GM19240 (cell line): ENCODE measurements at regions not wholly inside any gene's neighbourhood (a gene's known extent, or its start where the extent isn't known, plus 50 kb on each side); places are given as distances from the start of the nearest gene placed in this dataset.

ENCODE experiments used
- DNase-seq: peaks from one replicate; pipeline ENCODE4 v3.0.0; 2011; ENCODE audit warnings: low spot score; ENCODE audit not compliant: insufficient read length

GRCh38 chr2:71872466-71873051, 275.1 kb downstream of the CYP26B1 start:
- DNase-seq: no peak

- DNase-seq: no peak
These were observed 282.2 kb downstream of the CYP26B1 start for GRCh38 chr2:71865391-71865965.

GRCh38 chr2:71864085-71864484, 283.6 kb downstream of the CYP26B1 start:
- DNase-seq: no peak

GRCh38 chr2:71863396-71863795, 284.3 kb downstream of the CYP26B1 start:
- DNase-seq: no peak

- no peak for DNase-seq
These were observed 284.7 kb downstream of the CYP26B1 start for GRCh38 chr2:71862921-71863320.

GRCh38 chr2:71861186-71862160, 286.2 kb downstream of the CYP26B1 start:
- DNase-seq: no peak

GRCh38 chr2:71860381-71860926, 287.2 kb downstream of the CYP26B1 start:
- DNase-seq: no peak

- no peak for DNase-seq
These were observed 288.3 kb downstream of the CYP26B1 start for GRCh38 chr2:71859211-71859847.

GRCh38 chr2:71858071-71858470, 289.6 kb downstream of the CYP26B1 start:
- DNase-seq: no peak

- DNase-seq: no peak
These were observed 290.0 kb downstream of the CYP26B1 start for GRCh38 chr2:71857636-71858035.

- no peak for DNase-seq
These were observed 290.7 kb downstream of the CYP26B1 start for GRCh38 chr2:71856773-71857525.

GRCh38 chr2:71853858-71854257, 293.8 kb downstream of the CYP26B1 start:
- DNase-seq: no peak

GRCh38 chr2:71852141-71852711, 295.4 kb downstream of the CYP26B1 start:
- no peak for DNase-seq

GRCh38 chr2:71851094-71851750, 296.4 kb downstream of the CYP26B1 start:
- no peak for DNase-seq

GRCh38 chr2:71850306-71850801, 297.3 kb downstream of the CYP26B1 start:
- DNase-seq: no peak

- DNase-seq: no peak
These were observed 297.9 kb downstream of the CYP26B1 start for GRCh38 chr2:71849607-71850305.

GRCh38 chr2:71849111-71849510, 298.6 kb downstream of the CYP26B1 start:
- no peak for DNase-seq

- DNase-seq: no peak
These were observed 300.9 kb downstream of the CYP26B1 start for GRCh38 chr2:71846669-71847291.

GRCh38 chr2:71846072-71846471, 301.6 kb downstream of the CYP26B1 start:
- no peak for DNase-seq
